ENCODE measurements at regions not wholly inside any gene's neighbourhood (a gene's known extent, or its start where the extent isn't known, plus 50 kb on each side); places are given as distances from the start of the nearest gene placed in this dataset.

DNA sequence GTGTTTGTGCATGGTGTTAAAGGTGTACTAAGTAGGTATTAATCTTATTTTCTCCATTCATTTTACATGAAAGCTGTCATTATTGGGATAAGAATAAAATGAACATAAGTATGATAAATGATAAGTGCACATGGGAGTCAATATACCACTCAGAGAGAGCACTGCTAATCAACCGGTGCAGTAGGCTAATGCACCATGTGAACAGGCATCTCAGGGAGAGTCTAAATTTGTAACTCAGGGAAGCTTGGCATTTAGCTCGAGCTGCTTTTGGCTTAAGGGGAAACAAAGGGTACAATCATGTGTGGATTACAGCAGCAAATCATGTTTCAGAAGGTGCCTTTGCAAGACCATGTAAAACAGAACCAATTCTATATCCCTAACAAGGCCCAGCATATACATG lies 127.4 kb downstream of the MGST1 start:
- BruUV-seq (replicated peaks), result no TSS peak
- ATAC-seq (no peak), DNase-seq (ENCODE audit: low read depth, low spot score) (no peak)
- Histone ChIP-seq H3K9me3 (ENCODE audit: control insufficient read depth, insufficient read depth, low read depth, low read length) (no peaks in the 10 kb centered on the region), H3K4me1 (ENCODE audit: control insufficient read depth, insufficient read depth, low read length) (no peaks in the 10 kb centered on the region), H3K36me3 (ENCODE audit: control insufficient read depth, insufficient read depth, low read length) (no peaks in the 10 kb centered on the region), H3K27me3 (ENCODE audit: control insufficient read depth, insufficient read depth, low read length) (no peaks in the 10 kb centered on the region), H3K27ac (ENCODE audit: low read length) (no peak overlapping the region), H3K4me3 (ENCODE audit: low read depth in 2 of 2, low read length in 2 of 2) (no peak overlapping the region)
- in situ Hi-C loops (cut with HindIII; ENCODE audit: low pct_unique_long_range_greater_than_20kb, low sequenced_read_pairs), result no loop called here
- ChIA-PET CTCF (no interaction called here), POLR2A (no interaction called here)
- intact Hi-C loops (cut with micrococcal nuclease; ENCODE audit: unreplicated experiment), result no loop called here
- TF ChIP-seq TCF7L2 (IDR thresholded peaks at IDR 0.05; ENCODE audit: low read depth, low read length) (no peak), POLR2AphosphoS5 (IDR thresholded peaks at IDR 0.05; ENCODE audit: low read depth, low read length) (no peak), CTCF (IDR thresholded peaks at IDR 0.05) (no peak), SIN3A (IDR thresholded peaks at IDR 0.05; ENCODE audit: borderline replicate concordance, insufficient read depth, low read depth, low read length) (no peak)
- TF ChIP-seq, protein P1, sequence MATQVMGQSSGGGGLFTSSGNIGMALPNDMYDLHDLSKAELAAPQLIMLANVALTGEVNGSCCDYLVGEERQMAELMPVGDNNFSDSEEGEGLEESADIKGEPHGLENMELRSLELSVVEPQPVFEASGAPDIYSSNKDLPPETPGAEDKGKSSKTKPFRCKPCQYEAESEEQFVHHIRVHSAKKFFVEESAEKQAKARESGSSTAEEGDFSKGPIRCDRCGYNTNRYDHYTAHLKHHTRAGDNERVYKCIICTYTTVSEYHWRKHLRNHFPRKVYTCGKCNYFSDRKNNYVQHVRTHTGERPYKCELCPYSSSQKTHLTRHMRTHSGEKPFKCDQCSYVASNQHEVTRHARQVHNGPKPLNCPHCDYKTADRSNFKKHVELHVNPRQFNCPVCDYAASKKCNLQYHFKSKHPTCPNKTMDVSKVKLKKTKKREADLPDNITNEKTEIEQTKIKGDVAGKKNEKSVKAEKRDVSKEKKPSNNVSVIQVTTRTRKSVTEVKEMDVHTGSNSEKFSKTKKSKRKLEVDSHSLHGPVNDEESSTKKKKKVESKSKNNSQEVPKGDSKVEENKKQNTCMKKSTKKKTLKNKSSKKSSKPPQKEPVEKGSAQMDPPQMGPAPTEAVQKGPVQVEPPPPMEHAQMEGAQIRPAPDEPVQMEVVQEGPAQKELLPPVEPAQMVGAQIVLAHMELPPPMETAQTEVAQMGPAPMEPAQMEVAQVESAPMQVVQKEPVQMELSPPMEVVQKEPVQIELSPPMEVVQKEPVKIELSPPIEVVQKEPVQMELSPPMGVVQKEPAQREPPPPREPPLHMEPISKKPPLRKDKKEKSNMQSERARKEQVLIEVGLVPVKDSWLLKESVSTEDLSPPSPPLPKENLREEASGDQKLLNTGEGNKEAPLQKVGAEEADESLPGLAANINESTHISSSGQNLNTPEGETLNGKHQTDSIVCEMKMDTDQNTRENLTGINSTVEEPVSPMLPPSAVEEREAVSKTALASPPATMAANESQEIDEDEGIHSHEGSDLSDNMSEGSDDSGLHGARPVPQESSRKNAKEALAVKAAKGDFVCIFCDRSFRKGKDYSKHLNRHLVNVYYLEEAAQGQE (IDR thresholded peaks at IDR 0.05; ENCODE audit: insufficient read depth in 1 of 2, low read depth in 2 of 2, low read length in 1 of 2), result no peak

DNA sequence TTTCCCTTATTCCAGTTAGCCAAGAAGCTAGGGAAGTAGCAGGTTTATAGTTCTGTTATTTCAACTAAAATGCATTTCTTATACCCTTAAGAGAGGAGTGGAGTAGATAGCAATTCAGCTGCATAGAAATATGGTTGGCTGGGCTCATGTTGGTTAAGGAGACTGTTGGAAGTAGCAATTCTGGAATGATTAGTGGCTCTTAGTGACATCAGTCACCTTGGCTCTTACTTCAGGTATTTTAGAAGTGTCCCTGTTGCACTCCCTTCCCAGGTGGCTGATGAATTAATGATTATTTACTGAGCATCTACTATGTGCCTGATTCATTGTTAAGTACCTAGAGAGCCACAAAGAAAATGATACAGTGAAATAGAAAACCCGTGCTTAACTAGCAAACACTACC lies 128.1 kb downstream of the MGST1 start:
- in situ Hi-C loops (cut with HindIII; ENCODE audit: low pct_unique_long_range_greater_than_20kb, low sequenced_read_pairs) (no loop called here), intact Hi-C loops (cut with micrococcal nuclease; ENCODE audit: unreplicated experiment) (no loop called here)
- no peaks in the 10 kb centered on the region for H3K27me3 ChIP-seq (ENCODE audit: control insufficient read depth, insufficient read depth, low read length)
- POLR2A ChIA-PET, result no interaction called here
- H3K9me3 ChIP-seq (ENCODE audit: control insufficient read depth, insufficient read depth, low read depth, low read length), result no peaks in the 10 kb centered on the region
- H3K4me3 ChIP-seq (ENCODE audit: low read depth in 2 of 2, low read length in 2 of 2), result no peak overlapping the region
- H3K36me3 ChIP-seq (ENCODE audit: control insufficient read depth, insufficient read depth, low read length), result no peaks in the 10 kb centered on the region
- H3K4me1 ChIP-seq (ENCODE audit: control insufficient read depth, insufficient read depth, low read length), result no peaks in the 10 kb centered on the region
- DNase-seq (ENCODE audit: low read depth, low spot score) (no peak), ATAC-seq (no peak)
- no peak overlapping the region for H3K27ac ChIP-seq (ENCODE audit: low read length)
- TF ChIP-seq TCF7L2 (IDR thresholded peaks at IDR 0.05; ENCODE audit: low read depth, low read length), result no peak
- TF ChIP-seq, protein P1 (IDR thresholded peaks at IDR 0.05; ENCODE audit: insufficient read depth in 1 of 2, low read depth in 2 of 2, low read length in 1 of 2), result no peak
- no peak for TF ChIP-seq CTCF (IDR thresholded peaks at IDR 0.05)
- no TSS peak for BruUV-seq (replicated peaks)
- CTCF ChIA-PET, result no interaction called here
